Muscle layer of colon (tissue), 2 donors: ENCODE measurements at regions not wholly inside any gene's neighbourhood (a gene's known extent, or its start where the extent isn't known, plus 50 kb on each side); places are given as distances from the start of the nearest gene placed in this dataset.

Source experiments
- H3K27ac ChIP-seq: one replicate; pipeline ENCODE4 v1.7.0; 2013; ENCODE audit warnings: low read depth, mild to moderate bottlenecking, low read length, moderate library complexity
- H3K27me3 ChIP-seq, 2 donors: one replicate each; pipeline ENCODE4 v1.7.0; 2013; ENCODE audit warnings: low read length in 2 of 2, mild to moderate bottlenecking in 2 of 2; ENCODE audit not compliant: insufficient read depth in 2 of 2, control insufficient read depth in 1 of 2
- H3K36me3 ChIP-seq: one replicate; pipeline ENCODE4 v1.7.0; 2013; ENCODE audit warnings: mild to moderate bottlenecking, low read length; ENCODE audit not compliant: insufficient read depth
- H3K4me1 ChIP-seq: one replicate; pipeline ENCODE4 v1.7.0; 2013; ENCODE audit warnings: mild to moderate bottlenecking, low read length; ENCODE audit not compliant: insufficient read depth
- H3K4me3 ChIP-seq, 2 donors: one replicate each; pipeline ENCODE4 v1.7.0; 2013; ENCODE audit warnings: low read length in 2 of 2, low read depth in 1 of 2, mild to moderate bottlenecking in 1 of 2, moderate library complexity in 1 of 2
- H3K9ac ChIP-seq: one replicate; pipeline ENCODE4 v1.7.0; 2013; ENCODE audit warnings: low read length
- H3K9me3 ChIP-seq: one replicate; pipeline ENCODE4 v1.7.0; 2013; ENCODE audit warnings: mild to moderate bottlenecking, low read length
- donor health status: abdominal sarcoma.
- donor health status: Adenocarcinoma of cecum.

DNA sequence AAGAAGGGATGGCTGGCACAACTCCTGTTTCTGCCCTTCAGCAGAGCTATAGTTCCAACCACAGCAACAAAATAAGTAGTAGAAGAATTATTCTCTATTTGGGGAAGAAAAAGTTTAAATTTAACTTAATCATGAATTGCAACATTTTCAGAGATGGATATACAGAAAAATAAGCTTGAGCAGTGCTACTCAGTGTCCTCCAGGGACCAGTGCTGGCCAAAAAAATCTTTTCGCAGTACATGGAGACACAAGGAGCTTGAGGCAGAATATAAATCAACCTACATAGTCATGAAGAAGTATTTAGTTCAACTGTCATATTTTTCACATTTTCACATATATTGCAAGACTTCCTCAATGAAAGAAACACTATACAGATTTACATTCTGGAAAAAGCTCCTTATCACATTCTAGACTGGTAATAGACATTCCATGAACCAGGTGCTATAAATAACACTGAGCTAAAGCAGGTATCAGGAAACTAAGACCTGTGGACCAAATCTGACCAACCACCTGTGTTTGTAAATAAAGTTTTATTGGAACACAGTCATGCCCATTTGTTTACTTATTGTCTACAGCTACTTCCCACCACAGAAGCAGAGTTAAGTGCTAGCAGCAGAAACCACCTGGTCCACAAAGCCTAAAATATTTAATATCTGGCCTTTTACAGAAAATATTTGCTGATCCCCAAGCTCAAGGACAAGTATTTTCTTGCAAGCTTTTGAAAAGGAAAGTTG lies 101.9 kb downstream of the RGS21 start:
- Histone ChIP-seq H3K27ac (no peak overlapping the region), H3K36me3 (no peaks in the 10 kb centered on the region), H3K9me3 (no peaks in the 10 kb centered on the region), H3K4me3 (no peak overlapping the region), H3K27me3 (no peaks in the 10 kb centered on the region), H3K9ac (no peak overlapping the region), H3K4me1 (no peaks in the 10 kb centered on the region)

DNA sequence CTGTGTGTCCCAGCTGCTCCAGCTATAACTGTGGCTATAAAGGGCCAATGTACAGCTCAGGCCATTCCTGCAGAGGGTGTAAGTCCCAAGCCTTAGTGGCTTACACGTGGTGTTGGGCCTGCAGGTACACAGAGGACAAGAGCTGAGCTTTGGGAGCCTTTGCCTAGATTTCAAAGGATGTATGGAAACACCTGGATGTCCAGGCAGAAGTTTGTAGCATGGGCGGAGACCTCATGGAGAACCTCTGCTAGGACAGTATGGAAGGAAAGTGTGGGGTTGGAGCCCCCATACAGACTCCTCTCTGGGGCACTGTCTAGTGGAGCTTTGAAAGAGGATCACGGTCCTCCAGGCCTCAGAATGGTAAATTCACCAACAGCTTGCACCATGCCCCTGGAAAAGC lies 113.9 kb downstream of the RGS21 start:
- no peaks in the 10 kb centered on the region for H3K9me3 ChIP-seq
- no peaks in the 10 kb centered on the region for H3K36me3 ChIP-seq
- no peak overlapping the region for H3K9ac ChIP-seq
- H3K4me1 ChIP-seq: no peaks in the 10 kb centered on the region
- no peak overlapping the region for H3K4me3 ChIP-seq
- H3K27me3 ChIP-seq: no peaks in the 10 kb centered on the region
- no peak overlapping the region for H3K27ac ChIP-seq

DNA sequence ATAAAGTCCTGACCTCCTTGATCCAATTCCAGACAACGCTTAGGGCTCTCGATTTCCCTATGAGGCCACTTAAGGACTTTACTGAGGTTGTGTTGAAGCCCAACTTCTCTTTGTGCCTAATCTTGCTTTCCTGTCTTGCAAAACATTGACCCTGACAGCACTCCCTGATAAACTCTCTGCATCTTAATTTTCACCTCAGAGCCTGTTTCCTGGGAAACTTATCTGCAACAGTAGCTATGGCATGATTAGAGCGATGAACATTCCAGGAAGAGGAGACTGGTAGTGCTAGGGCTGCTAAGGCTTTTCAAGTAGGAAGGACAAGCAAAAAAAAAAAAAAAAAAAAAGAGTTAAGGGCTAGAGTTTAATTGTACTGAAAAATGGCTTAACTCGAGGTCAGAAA lies 118.9 kb downstream of the RGS21 start:
- Histone ChIP-seq H3K4me1 (no peaks in the 10 kb centered on the region), H3K27ac (no peak overlapping the region), H3K27me3 (no peaks in the 10 kb centered on the region)

DNA sequence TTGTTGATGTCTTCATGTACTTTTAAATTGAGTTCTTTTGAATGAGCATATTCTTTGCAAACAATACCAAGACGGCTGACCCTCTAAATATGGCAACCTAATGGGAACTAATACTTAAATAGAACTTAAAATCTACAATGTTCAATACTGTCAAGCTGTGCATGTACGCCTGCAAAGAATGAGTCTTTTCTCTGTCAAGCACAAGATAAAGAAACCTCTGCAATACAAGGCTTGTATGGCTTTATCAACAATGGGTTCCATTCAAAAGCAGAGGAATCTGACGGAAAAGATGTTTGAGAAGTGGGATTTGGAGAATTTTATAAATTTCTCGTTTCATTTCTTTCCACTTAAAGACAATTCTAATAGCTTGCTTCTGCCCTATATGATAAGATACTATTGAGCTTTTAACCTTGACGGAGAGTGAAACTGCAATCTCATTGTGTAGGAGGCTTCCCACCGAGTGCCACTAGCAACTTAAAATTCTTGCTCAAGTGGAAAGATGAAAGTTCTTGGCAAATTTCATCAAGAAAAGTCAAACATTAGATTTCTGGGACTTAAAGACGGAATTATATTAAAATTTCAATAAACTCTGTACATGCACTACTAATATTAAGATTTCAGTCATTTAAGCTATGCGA lies 119.8 kb downstream of the RGS21 start:
- Histone ChIP-seq H3K36me3 (no peaks in the 10 kb centered on the region), H3K9me3 (no peaks in the 10 kb centered on the region), H3K4me3 (no peak overlapping the region), H3K27ac (no peak overlapping the region), H3K4me1 (no peaks in the 10 kb centered on the region), H3K9ac (no peak overlapping the region), H3K27me3 (no peaks in the 10 kb centered on the region)

More for the DNA sequence above, 118.9 kb downstream of the RGS21 start:
- no peak overlapping the region for H3K9ac ChIP-seq
- H3K9me3 ChIP-seq: no peaks in the 10 kb centered on the region
- H3K36me3 ChIP-seq: no peaks in the 10 kb centered on the region
- no peak overlapping the region for H3K4me3 ChIP-seq

DNA sequence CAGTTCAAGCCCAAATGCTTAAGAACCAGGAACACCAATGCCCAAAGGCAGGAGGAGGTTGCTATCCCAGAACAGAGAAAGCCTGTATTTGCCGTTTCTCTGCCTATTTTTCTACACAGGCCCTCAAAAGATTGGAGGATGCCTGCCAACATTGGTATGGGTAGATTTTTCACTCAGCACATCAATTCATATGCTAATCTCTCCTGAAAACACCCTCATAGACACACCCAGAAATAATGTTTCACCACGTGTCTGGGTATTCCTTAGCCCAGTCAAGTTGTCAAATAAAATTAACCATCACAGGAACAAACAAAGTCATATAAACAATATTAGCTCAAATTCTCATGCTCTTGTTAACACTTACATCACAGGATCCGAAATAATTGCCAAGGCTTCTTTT lies 121.9 kb downstream of the RGS21 start:
- no peaks in the 10 kb centered on the region for H3K9me3 ChIP-seq

DNA sequence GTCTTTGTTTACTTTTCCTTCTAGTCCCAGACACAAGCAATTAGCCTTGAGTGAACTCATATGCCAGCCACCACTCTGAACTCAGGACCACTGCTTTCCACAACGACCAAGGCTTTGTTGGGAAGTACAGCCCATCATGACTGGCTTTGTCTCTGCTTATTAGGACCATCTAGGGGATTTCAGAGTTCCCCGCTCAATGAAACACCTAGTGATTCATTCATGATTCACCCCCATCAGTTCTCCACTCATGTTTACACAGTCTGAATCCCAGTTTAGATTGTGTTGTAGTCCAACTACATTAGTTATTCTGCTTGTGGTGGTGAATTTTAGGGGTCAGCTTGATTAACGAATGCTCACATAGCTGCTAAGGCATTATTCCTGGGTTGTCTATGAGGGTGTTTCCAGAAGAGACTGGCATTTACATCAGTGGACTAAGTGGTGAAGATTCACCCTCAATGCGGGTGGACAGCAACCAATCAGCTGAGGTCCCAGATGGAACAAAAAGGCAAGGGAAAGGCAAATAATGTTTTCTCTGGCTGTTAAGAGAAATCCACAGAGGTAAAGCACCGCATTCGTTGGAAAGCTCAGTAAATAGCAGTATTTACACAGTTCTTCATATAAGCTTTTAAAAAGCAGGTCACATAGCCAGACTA lies 122.7 kb downstream of the RGS21 start:
- Histone ChIP-seq H3K4me3 (no peak overlapping the region), H3K36me3 (no peaks in the 10 kb centered on the region), H3K4me1 (no peaks in the 10 kb centered on the region), H3K27ac (no peak overlapping the region), H3K27me3 (no peaks in the 10 kb centered on the region), H3K9me3 (no peaks in the 10 kb centered on the region), H3K9ac (no peak overlapping the region)

More for the DNA sequence above, 121.9 kb downstream of the RGS21 start:
- H3K9ac ChIP-seq: no peak overlapping the region
- H3K36me3 ChIP-seq: no peaks in the 10 kb centered on the region
- no peak overlapping the region for H3K27ac ChIP-seq
- no peaks in the 10 kb centered on the region for H3K4me1 ChIP-seq
- H3K4me3 ChIP-seq: no peak overlapping the region
- no peaks in the 10 kb centered on the region for H3K27me3 ChIP-seq

DNA sequence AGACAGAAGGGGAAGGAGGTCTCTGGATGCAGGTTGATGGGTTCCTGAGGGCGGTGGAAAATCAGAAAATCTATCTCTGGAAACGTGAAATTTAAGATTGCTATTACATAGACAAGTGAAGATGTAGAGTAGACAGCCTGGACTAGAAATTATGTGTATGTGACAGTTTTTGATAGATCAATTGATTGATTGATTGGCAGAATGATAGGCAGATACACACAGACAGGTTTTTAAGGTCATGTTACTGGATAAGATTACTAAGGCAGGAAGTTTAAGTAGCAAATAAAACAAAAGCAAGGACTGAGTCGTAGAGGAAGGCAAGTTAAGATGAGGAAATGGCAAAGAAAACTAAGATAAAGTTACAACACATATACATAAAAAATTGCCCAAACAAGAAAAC lies 124.7 kb downstream of the RGS21 start:
- Histone ChIP-seq H3K9me3 (no peaks in the 10 kb centered on the region), H3K27ac (no peak overlapping the region), H3K4me3 (no peak overlapping the region), H3K36me3 (no peaks in the 10 kb centered on the region), H3K27me3 (no peaks in the 10 kb centered on the region), H3K4me1 (no peaks in the 10 kb centered on the region), H3K9ac (no peak overlapping the region)

DNA sequence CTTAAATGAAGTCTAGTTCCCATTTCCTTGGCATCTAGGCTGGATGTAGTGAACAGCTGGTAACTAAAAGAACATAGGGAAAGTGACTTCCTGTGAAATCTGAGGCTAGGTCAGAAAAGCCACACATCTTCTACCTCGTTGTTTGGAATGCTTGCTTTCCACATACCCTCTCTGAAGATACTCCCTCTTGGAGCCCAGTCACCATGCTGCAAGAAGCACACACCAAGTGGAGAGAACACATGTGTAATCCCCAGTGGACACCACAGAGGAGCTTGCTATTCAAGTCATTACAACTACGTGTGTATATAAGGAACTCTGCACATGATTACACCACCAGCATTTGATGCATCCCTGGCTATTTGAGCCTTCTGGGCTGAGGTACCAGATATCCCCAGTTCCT lies 125.9 kb downstream of the RGS21 start:
- Histone ChIP-seq H3K9ac (no peak overlapping the region), H3K4me1 (no peaks in the 10 kb centered on the region), H3K4me3 (no peak overlapping the region), H3K27ac (no peak overlapping the region), H3K27me3 (no peaks in the 10 kb centered on the region), H3K9me3 (no peaks in the 10 kb centered on the region), H3K36me3 (no peaks in the 10 kb centered on the region)

DNA sequence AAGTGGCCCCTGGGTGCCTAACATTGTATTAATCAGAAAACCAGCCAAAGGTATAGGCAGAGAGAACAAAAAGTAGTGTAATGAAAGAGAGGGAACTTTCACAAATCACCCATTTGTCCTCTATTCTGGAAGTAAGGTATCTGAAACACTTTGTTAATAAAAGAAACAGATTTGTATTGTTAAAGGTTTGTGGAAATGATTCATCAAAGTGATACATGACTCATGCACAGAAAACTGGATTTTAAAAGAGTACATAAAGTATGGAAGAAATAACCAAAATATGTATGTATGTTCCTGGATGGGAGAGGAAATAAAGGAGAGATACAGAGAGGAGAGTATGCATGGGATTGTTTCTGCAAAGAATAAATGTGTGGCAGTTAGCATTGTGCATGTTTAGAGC lies 126.8 kb downstream of the RGS21 start:
- Histone ChIP-seq H3K27me3 (no peaks in the 10 kb centered on the region), H3K36me3 (no peaks in the 10 kb centered on the region), H3K27ac (no peak overlapping the region), H3K4me1 (no peaks in the 10 kb centered on the region), H3K9ac (no peak overlapping the region), H3K4me3 (no peak overlapping the region), H3K9me3 (no peaks in the 10 kb centered on the region)

DNA sequence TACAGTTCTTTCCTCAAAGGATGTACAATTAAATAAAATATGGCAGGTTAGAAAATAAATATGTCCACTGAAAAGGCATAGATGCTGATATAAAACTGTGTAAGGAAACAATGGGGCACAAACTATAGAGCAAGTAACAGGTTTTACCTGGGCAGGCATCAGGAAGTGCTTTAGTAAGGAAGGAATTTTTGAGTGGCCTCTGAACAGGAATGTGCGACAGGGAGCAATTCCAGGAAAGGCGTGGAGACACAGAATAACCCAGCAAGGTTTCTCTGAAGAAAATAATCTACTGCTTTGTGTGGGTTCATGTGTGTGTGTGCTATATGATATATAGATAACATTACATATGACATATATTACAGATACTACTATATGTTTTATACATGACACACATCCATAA lies 128.4 kb downstream of the RGS21 start:
- no peaks in the 10 kb centered on the region for H3K36me3 ChIP-seq
- H3K27me3 ChIP-seq: no peaks in the 10 kb centered on the region
- no peak overlapping the region for H3K27ac ChIP-seq
- H3K4me1 ChIP-seq: no peaks in the 10 kb centered on the region
- H3K4me3 ChIP-seq: no peak overlapping the region
- H3K9me3 ChIP-seq: no peaks in the 10 kb centered on the region
- no peak overlapping the region for H3K9ac ChIP-seq

DNA sequence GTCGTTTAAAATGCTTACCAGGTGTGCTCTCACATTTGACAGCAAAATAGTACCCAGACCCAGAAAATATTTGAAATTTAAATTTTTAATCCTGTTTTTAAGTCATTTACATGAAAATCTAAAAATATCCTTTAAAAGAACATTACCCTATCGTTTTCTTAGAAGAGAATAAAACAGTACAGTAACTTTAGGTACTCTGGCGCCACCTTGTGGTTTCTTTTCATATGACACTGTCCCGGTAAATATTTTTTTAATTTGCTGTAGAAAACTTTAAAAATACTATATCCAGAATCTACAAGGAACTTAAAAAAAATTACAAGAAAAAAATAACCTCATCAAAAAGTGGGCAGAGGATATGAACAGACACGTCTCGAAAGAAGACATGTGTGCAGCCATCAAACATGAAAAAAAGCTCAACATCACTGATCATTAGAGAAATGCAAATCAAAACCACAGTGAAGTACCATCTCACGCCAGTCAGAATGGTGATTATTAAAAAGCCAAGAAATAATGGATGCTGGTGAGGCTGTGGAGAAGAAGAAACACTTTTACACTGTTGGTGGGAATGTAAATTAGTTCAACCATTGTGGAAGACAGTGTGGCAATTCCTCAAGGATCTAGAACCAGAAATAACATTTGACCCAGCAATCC lies 129.2 kb downstream of the RGS21 start:
- Histone ChIP-seq H3K9ac (no peak overlapping the region), H3K4me3 (no peak overlapping the region), H3K36me3 (no peaks in the 10 kb centered on the region), H3K27me3 (no peaks in the 10 kb centered on the region), H3K27ac (no peak overlapping the region), H3K9me3 (no peaks in the 10 kb centered on the region), H3K4me1 (no peaks in the 10 kb centered on the region)
